ENCODE measurements at regions not wholly inside any gene's neighbourhood (a gene's known extent, or its start where the extent isn't known, plus 50 kb on each side); places are given as distances from the start of the nearest gene placed in this dataset.
"Not testable (repeated sequence)": the region's sequence is repeated elsewhere in the genome, so short reads cannot be mapped to it uniquely, and the experiment has no call there.

DNA sequence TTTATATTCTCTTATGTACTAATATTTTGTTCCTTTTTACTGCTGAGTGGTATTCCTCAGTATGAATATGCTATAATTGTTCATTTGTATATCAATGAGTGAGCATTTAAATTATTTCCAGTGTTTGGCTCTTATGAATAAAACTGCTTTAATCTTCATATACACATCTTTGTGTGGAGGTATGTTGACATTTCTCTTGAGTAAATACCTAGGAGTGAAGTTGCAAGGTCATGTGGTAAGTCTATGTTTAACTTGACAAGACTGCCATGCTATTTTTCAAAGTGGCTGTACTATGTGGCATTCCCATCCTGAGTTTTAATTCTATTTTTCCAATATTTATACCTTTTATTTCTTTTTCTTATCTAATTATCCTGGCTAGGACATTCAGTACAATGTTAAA lies 124.2 kb downstream of the ADSS2 start:
- no peaks in the 10 kb centered on the region for H3K27me3 Mint-ChIP-seq

DNA sequence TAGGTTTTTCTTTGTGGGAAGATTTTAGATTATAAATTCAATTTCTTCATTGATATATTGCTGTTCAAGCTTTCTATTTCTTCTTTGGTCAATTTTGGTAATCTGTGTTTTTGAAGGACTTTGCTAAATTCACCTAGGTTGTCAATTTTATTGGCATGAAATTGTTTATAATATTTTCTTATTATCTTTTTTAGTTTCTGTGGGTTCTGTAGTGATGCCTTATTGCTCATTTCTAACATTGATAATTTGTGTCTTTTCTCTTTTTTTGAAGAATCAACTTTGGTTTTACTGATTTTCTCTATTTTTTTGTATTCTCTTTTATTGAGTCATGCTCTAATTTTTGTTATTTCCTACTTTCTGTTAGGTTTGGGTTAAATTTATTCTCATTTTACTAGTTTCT lies 123.2 kb downstream of the ADSS2 start:
- DNase-seq (no peak), ATAC-seq (no peak)
- ChIA-PET CTCF (no interaction called here), POLR2A (no interaction called here)
- no peak overlapping the region for H3K4me3 Mint-ChIP-seq
- peaks cover 6% of the 10 kb centered on the region for H3K9me3 Mint-ChIP-seq
- TF ChIP-seq, protein P1, sequence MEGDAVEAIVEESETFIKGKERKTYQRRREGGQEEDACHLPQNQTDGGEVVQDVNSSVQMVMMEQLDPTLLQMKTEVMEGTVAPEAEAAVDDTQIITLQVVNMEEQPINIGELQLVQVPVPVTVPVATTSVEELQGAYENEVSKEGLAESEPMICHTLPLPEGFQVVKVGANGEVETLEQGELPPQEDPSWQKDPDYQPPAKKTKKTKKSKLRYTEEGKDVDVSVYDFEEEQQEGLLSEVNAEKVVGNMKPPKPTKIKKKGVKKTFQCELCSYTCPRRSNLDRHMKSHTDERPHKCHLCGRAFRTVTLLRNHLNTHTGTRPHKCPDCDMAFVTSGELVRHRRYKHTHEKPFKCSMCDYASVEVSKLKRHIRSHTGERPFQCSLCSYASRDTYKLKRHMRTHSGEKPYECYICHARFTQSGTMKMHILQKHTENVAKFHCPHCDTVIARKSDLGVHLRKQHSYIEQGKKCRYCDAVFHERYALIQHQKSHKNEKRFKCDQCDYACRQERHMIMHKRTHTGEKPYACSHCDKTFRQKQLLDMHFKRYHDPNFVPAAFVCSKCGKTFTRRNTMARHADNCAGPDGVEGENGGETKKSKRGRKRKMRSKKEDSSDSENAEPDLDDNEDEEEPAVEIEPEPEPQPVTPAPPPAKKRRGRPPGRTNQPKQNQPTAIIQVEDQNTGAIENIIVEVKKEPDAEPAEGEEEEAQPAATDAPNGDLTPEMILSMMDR (IDR thresholded peaks at IDR 0.05) = no peak
- intact Hi-C loops (cut with micrococcal nuclease) = no loop called here
- H3K27me3 Mint-ChIP-seq = peaks cover 4% of the 10 kb centered on the region
- peaks cover 17% of the 10 kb centered on the region for H3K4me1 Mint-ChIP-seq (ENCODE audit: low read depth)
- H3K27ac Mint-ChIP-seq = no peak overlapping the region
- H3K36me3 Mint-ChIP-seq (ENCODE audit: low read depth) = no peaks in the 10 kb centered on the region

More for the DNA sequence above, 124.2 kb downstream of the ADSS2 start:
- CTCF ChIA-PET = no interaction called here
- DNase-seq = no peak
- TF ChIP-seq, protein P1 (IDR thresholded peaks at IDR 0.05) = no peak
- Mint-ChIP-seq H3K4me1 (ENCODE audit: low read depth) (peaks cover 25% of the 10 kb centered on the region), H3K36me3 (ENCODE audit: low read depth) (no peaks in the 10 kb centered on the region), H3K9me3 (peaks cover 6% of the 10 kb centered on the region), H3K27ac (no peak overlapping the region), H3K4me3 (no peak overlapping the region)
- POLR2A ChIA-PET = no interaction called here
- ATAC-seq = no peak
- intact Hi-C loops (cut with micrococcal nuclease) = no loop called here

DNA sequence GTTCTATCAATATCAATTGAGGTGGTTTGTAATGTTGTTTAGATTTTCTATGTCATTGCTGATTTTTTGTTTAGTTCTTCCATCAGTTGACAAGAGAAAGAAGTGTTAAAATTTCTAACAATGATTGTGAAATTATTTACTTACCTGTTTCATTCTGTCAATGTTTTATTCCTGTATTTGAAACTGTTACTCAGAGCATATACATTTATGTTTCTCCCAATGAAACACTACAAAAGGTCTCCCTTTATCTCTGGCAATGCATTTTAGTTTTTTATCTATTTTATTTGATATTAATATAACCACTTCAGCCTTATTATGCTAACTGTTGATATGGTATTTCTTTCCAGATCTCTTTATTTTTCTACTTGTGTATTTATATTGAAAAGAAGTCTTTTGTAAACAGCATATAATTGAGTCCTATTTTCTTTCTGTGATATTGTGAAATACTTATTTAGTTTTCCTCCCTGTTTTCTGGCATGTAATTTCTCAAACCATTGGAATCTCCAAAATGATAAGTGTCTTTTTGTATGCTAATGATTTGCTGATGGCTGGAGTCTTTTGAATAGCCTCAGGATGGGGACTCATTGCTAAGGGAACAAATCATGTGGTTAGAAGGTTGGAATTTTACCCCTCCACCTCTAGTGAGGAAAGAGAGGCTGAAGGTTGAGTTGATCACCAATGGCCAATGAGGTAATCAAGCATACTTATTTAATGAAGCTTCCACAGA lies 122.0 kb downstream of the ADSS2 start:
- POLR2A ChIA-PET = no interaction called here
- CTCF ChIA-PET = no interaction called here
- peaks cover 12% of the 10 kb centered on the region for H3K4me1 Mint-ChIP-seq (ENCODE audit: low read depth)
- no peak overlapping the region for H3K27ac Mint-ChIP-seq
- no peak overlapping the region for H3K4me3 Mint-ChIP-seq
- H3K9me3 Mint-ChIP-seq = peaks cover 7% of the 10 kb centered on the region
- H3K36me3 Mint-ChIP-seq (ENCODE audit: low read depth) = no peaks in the 10 kb centered on the region
- ATAC-seq = no peak
- no peak for DNase-seq
- TF ChIP-seq, protein P1 (IDR thresholded peaks at IDR 0.05) = no peak
- H3K27me3 Mint-ChIP-seq = peaks cover 9% of the 10 kb centered on the region
- intact Hi-C loops (cut with micrococcal nuclease) = no loop called here

DNA sequence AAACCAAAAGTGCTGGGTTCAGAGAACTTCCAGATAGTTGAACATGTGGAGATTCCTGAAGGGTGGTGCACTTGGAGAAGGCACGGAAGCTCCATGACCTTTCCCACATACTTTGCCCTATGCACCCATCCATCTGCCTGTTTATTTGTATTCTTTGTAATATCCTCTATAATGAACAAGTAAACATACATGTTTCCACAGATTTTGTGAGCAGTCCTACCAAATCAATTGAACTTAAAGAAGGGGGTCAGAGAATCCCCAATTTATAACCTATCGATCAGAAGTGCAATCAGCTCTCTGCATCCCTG lies 121.4 kb downstream of the ADSS2 start:
- Mint-ChIP-seq H3K27me3 (peaks cover 9% of the 10 kb centered on the region), H3K36me3 (ENCODE audit: low read depth) (no peaks in the 10 kb centered on the region), H3K4me3 (no peak overlapping the region), H3K27ac (no peak overlapping the region), H3K9me3 (peaks cover 7% of the 10 kb centered on the region), H3K4me1 (ENCODE audit: low read depth) (peaks cover 8% of the 10 kb centered on the region)
- no peak for DNase-seq
- no peak for ATAC-seq
- TF ChIP-seq, protein P1 (IDR thresholded peaks at IDR 0.05) = no peak
- CTCF ChIA-PET = no interaction called here
- POLR2A ChIA-PET = no interaction called here
- intact Hi-C loops (cut with micrococcal nuclease) = no loop called here

DNA sequence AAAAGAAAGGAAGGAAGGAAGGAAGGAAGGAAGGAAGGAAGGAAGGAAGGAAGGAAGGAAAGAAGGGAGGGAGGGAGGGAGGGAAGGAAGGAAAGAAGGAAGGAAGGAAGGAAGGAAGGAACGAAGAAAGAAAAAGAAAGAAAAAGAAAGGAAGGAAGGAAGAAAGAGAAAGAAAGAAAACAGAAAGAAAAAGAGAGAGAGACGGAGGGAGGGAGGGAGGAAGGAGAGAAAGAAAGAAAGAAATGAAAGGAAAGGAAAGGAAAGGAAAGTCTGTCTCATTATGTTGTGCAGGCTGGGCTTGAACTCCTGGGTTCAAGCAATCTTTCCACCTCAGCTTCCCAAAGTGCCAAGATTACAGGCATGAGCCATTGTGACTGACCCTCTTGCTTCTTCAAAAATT lies 118.9 kb downstream of the ADSS2 start:
- ATAC-seq; POLR2A ChIA-PET; CTCF ChIA-PET; H3K4me3 Mint-ChIP-seq; DNase-seq; intact Hi-C loops (cut with micrococcal nuclease); H3K27ac Mint-ChIP-seq; H3K36me3 Mint-ChIP-seq (ENCODE audit: low read depth); H3K27me3 Mint-ChIP-seq; H3K9me3 Mint-ChIP-seq; H3K4me1 Mint-ChIP-seq (ENCODE audit: low read depth): not testable (repeated sequence)

DNA sequence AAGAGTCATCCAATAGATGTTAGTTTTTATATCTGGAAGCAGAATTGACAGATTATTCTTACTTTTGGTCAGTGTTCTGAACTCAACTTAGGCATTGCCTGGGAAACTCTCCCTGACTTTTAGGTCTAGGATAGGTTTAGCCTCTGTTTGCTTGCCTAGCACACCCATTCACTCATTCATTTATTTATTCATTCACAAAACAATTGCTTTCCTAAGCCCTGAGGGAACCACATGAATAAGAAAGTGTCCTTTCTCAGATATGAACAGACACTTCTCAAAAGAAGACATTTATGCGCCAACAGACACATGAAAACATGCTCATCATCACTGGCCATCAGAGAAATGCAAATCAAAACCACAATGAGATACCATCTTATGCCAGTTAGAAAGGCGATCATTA lies 117.4 kb downstream of the ADSS2 start:
- intact Hi-C loops (cut with micrococcal nuclease); H3K4me1 Mint-ChIP-seq (ENCODE audit: low read depth); ATAC-seq; H3K4me3 Mint-ChIP-seq; DNase-seq; H3K9me3 Mint-ChIP-seq; H3K27ac Mint-ChIP-seq; POLR2A ChIA-PET; CTCF ChIA-PET; H3K27me3 Mint-ChIP-seq; H3K36me3 Mint-ChIP-seq (ENCODE audit: low read depth): not testable (repeated sequence)

DNA sequence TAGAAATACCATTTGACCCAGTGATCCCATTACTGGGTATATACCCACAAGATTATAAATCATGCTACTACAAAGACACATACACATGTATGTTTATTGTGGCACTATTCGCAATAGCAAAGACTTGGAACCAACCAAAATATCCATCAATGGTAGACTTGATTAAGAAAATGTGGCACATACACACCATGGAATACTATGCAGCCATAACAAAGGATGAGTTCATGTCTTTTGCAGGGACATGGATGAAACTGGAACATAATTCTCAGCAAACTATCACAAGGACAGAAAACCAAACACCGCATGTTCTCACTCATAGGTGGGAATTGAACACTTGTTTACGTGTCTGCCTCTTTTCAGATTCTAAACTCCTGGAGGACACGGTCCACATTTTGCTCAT lies 116.9 kb downstream of the ADSS2 start:
- H3K9me3 Mint-ChIP-seq; intact Hi-C loops (cut with micrococcal nuclease); ATAC-seq; DNase-seq; H3K4me3 Mint-ChIP-seq; CTCF ChIA-PET; H3K27ac Mint-ChIP-seq; H3K4me1 Mint-ChIP-seq (ENCODE audit: low read depth); H3K27me3 Mint-ChIP-seq; H3K36me3 Mint-ChIP-seq (ENCODE audit: low read depth); POLR2A ChIA-PET: not testable (repeated sequence)

All from activated CD8-positive, alpha-beta T cell treated with anti-CD3 and anti-CD28 coated beads for 36 hours (primary cell).